Fibroblast of villous mesenchyme (primary cell): ENCODE measurements at regions not wholly inside any gene's neighbourhood (a gene's known extent, or its start where the extent isn't known, plus 50 kb on each side); places are given as distances from the start of the nearest gene placed in this dataset.

ENCODE experiments used
- DNase-seq: peaks from one replicate; pipeline ENCODE4 v3.0.0-alpha.2; 2010; ENCODE audit warnings: low read depth
- H3K4me3 ChIP-seq: 2 replicates; pipeline ENCODE4 v1.5.1; 2011; ENCODE audit warnings: low read depth, mild to moderate bottlenecking, low read length
- TF ChIP-seq, protein P1 (sequence below): IDR thresholded peaks from 2 replicates; pipeline ENCODE4 v1.5.1; 2012; ENCODE audit warnings: low read depth, mild to moderate bottlenecking, low read length; ENCODE audit not compliant: insufficient read depth

DNA sequence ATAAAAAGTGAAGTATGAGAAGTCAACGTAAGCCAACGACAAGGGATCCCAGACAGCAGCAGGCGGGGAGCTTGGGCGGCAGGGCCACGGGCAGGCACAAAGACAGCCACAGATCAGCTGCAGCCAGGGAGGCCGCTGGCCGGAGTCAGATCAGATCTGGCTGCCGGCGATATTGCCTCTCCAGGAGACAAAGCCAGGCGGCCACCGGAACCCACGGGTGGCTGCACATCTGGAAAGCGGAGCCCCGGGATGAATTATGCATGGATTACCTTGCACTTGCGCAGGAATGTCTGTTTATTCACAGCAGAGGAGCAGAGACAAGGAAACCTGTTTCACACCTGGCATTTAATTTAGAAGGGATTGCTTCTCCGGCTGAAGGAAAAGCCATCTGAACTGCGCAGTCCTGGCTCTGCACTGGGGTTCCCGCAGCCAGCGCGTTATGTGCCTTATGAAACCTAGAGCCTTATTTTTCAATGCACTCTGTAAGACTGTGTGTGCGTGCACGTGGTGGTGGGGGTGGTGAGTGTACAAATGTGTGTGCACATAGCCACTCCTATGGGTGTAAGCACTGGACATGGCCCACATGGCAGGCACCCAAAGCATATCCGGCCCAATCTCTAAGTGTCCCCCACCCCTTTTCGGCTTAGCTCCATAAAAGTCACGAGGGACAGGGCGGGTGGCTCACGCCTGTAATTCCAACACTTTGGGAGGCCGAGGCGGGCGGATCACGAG, 427.8 kb upstream of the MCTP2 start:
- H3K4me3 ChIP-seq = no peak overlapping the region
- DNase-seq = no peak
- TF ChIP-seq, protein P1, sequence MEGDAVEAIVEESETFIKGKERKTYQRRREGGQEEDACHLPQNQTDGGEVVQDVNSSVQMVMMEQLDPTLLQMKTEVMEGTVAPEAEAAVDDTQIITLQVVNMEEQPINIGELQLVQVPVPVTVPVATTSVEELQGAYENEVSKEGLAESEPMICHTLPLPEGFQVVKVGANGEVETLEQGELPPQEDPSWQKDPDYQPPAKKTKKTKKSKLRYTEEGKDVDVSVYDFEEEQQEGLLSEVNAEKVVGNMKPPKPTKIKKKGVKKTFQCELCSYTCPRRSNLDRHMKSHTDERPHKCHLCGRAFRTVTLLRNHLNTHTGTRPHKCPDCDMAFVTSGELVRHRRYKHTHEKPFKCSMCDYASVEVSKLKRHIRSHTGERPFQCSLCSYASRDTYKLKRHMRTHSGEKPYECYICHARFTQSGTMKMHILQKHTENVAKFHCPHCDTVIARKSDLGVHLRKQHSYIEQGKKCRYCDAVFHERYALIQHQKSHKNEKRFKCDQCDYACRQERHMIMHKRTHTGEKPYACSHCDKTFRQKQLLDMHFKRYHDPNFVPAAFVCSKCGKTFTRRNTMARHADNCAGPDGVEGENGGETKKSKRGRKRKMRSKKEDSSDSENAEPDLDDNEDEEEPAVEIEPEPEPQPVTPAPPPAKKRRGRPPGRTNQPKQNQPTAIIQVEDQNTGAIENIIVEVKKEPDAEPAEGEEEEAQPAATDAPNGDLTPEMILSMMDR = no peak

DNA sequence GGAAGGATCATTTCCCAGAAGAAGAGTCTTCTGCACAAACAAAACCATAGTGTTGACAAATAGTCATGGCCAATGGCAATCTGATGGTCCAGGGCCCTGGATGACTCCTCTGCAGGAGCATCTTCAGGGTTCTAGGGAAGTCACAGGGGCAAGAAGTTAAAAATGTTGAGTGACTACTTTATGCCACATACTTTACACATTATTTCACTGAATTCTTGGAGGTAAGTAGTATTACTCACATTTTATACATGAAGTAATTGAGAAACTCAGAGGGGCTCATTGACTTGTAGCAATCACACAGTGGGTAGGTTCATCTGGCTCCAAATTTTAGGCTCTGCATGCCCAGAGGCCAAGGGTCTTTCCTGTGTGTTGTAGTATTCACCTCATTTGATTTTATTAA, 430.2 kb upstream of the MCTP2 start:
- TF ChIP-seq, protein P1 = no peak
- DNase-seq = no peak
- H3K4me3 ChIP-seq = no peak overlapping the region

DNA sequence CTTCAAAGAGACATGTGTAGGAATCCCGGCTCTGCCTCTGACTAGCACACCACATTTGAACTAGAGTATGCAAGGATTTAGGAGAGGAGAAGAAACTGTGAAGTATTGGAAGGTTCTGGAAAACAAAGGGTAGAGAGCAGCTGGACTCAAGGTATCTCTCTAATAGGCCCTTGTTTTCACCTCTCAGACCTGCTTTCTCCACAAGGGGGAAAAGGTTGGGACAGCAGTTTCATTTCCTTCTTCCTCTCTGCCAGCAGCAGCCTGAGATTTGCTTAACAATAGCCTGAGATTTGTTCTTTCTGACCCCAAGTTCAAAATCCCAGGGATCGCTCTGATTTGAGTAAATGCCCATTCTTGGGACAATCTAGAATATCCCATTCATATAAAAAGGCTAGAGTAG, 430.6 kb upstream of the MCTP2 start:
- DNase-seq = no peak
- TF ChIP-seq, protein P1 = no peak
- H3K4me3 ChIP-seq = no peak overlapping the region

DNA sequence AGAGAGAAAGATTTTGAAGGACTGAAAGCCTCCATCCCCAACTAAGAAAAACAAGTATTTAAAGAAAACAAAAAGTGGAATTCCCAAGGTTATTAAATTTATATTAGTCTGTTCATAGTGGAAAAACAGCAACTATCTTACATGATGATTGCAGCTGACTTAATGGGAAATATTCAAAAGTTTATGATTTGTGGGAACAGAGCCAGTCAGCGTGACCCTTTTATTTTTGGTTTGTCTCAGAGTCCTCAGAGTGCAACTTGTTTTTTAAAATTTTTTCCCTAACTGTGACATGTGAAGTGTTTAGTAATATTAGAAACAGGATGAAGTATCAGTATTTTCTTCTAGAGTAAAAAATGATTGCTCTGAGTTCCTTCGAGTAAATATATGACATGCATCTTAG, 441.9 kb upstream of the MCTP2 start:
- TF ChIP-seq, protein P1 = no peak
- no peak overlapping the region for H3K4me3 ChIP-seq
- no peak for DNase-seq

DNA sequence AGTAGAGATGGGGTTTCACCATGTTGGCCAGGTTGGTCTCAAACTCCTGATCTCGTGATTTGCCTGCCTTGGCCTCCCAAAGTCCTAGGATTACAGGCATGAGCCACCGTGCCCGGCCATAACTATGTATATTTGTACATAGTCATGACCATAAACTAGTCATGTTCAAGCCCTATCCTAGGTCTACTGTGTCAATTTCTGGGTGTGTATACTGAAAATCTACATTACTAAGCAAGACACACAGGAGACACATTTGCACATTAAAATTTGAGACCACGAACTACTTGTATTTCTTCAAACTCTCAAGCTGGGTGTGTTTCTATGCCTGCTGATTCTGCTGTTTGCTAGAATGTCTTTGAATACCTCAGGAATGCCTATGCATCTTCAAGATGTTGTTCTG, 451.3 kb upstream of the MCTP2 start:
- TF ChIP-seq, protein P1 = no peak
- no peak for DNase-seq

DNA sequence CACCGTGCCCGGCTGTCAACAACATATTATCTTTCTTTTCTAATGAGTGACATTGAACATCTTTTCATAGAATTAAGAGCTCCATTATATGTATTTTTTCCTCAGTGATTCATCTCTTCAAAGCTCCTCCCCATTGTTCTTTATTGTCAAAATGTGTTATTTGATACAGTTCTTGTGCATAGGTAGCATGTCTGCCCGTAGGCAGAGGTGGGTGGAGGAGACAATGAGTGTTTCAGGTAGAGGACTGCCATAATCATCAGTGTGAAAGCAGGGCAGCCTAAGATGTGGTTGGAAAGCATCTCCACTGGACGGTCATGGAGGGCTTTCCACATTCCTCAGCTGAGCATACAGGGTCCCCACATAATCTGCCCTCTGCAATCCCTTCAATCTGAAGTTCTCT, 452.0 kb upstream of the MCTP2 start:
- TF ChIP-seq, protein P1 = no peak
- H3K4me3 ChIP-seq = no peak overlapping the region
- DNase-seq = no peak

More for the DNA sequence above, 451.3 kb upstream of the MCTP2 start:
- no peak overlapping the region for H3K4me3 ChIP-seq
